Mucosa of descending colon (tissue), 3 donors: ENCODE measurements at regions not wholly inside any gene's neighbourhood (a gene's known extent, or its start where the extent isn't known, plus 50 kb on each side); places are given as distances from the start of the nearest gene placed in this dataset.

ENCODE experiments used
- ATAC-seq: fragments of 200-7000 bp; cut with Tn5 transposase; one replicate; pipeline ENCODE4 v1.9.1; 2020; ENCODE audit warnings: mild to moderate bottlenecking, moderate library complexity
- DNase-seq, 3 donors: peaks; one replicate each; pipeline ENCODE4 v3.0.0-alpha.2; 2020
- H3K36me3 ChIP-seq: fragments of 200-600 bp; one replicate; pipeline ENCODE4 v1.8.0; 2021; ENCODE audit warnings: low read depth, mild to moderate bottlenecking
- H3K4me1 ChIP-seq: fragments of 200-600 bp; one replicate; pipeline ENCODE4 v1.8.0; 2021; ENCODE audit warnings: low read depth, mild to moderate bottlenecking
- H3K4me3 ChIP-seq: fragments of 200-600 bp; one replicate; pipeline ENCODE4 v1.8.0; 2021; ENCODE audit warnings: mild to moderate bottlenecking
- H3K9me3 ChIP-seq: fragments of 200-600 bp; one replicate; pipeline ENCODE4 v1.8.0; 2021; ENCODE audit warnings: mild to moderate bottlenecking
- CTCF ChIP-seq: fragments of 200-600 bp; IDR thresholded peaks from one replicate; pipeline ENCODE4 v1.8.0; 2022; ENCODE audit warnings: antibody characterized with exemption, mild to moderate bottlenecking
- intact Hi-C, 2 donors: fragments of 100-400 bp; cut with DNase I in 1 of 2; cut with micrococcal nuclease in 1 of 2; formaldehyde crosslinking; loops; one replicate each; pipeline versions ENCODE4 v1.11.0 to v1.11.1; 2022; cut with DNase I, micrococcal nuclease
- donor health status: DM: no; HTN: no; CAD: no; lungs with moderate emphysema.
- donor health status: DM: no; HTN: no; CAD: no.
- donor health status: DM: no; HTN: yes; CAD: no.

- no peak for ATAC-seq
- TF ChIP-seq CTCF, result no peak
Observed at GRCh38 chr10:29184205-29185000, 104.5 kb upstream of the LYZL1 start.

DNA sequence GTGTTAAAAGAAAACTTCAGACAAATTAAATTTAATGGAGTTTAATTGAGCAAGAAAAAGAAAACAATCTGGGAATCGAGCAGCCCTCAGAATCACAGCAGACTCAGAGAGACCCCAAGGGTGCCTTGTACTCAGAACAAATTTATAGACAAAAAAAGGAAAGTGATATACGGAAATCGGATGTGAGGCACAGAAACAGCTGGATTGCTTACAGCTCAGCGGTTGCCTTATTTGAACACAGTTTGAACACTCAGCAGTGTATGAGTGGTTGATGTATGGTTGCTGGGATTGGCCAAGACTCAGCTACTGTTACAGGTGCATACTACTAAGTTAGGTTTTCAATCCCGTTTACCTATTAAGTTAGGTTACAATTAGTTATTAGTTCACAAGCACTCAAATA, 103.8 kb upstream of the LYZL1 start:
- Histone ChIP-seq H3K9me3 (no peaks in the 10 kb centered on the region), H3K4me3 (no peak overlapping the region), H3K36me3 (no peaks in the 10 kb centered on the region), H3K4me1 (no peaks in the 10 kb centered on the region)
- intact Hi-C loops, result no loop called here
- DNase-seq (no peak), ATAC-seq (no peak)
- TF ChIP-seq CTCF, result no peak

More at GRCh38 chr10:29184205-29185000, 104.5 kb upstream of the LYZL1 start:
- Histone ChIP-seq H3K36me3 (no peaks in the 10 kb centered on the region), H3K9me3 (no peaks in the 10 kb centered on the region), H3K4me3 (no peak overlapping the region), H3K4me1 (no peaks in the 10 kb centered on the region)
- intact Hi-C loops, result no loop called here
- no peak for DNase-seq

DNA sequence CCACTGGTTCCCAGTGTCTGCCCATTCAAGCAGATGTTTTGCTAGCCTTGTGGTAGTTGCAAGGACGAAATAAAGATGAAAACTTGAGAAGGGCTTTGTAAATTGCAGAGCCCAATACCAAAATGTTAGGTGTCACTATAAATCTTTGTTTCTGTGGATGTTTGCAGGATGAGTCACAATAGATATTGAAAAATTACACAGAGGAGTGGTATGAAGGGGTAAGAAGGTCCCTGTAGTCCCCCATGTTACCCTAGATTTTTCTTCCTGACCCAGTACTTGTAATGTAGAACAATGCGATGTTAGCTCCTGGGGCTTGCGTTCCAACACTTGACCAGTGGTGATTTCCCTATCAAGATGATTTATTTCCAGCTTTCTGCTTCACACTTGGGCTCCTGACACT, 102.6 kb upstream of the LYZL1 start:
- intact Hi-C loops, result no loop called here
- H3K36me3 ChIP-seq, result no peaks in the 10 kb centered on the region
- no peak for ATAC-seq
- no peak overlapping the region for H3K4me3 ChIP-seq
- no peak for DNase-seq
- no peaks in the 10 kb centered on the region for H3K4me1 ChIP-seq
- TF ChIP-seq CTCF, result no peak
- H3K9me3 ChIP-seq, result no peaks in the 10 kb centered on the region

DNA sequence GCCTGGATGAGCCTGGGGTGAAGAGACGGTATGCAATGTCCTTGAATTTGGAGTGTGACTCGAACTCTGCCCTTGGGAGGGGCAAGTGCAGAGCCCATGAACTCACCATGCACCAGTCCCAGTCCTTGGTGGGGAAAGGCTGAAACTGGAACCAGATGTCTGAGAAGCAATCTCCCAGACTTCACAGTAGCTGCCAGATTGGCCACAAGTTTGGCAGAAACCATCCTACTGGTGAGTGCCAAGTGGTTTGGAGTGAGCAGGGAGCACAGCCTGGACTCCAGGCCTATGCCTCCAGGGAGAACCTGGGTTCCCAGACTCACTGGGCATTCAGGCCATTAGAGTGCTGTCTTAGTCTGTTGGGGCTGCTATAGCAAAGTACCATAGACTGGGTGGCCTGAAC, 99.6 kb upstream of the LYZL1 start:
- H3K9me3 ChIP-seq, result no peaks in the 10 kb centered on the region
- no peak overlapping the region for H3K4me3 ChIP-seq
- TF ChIP-seq CTCF, result no peak
- no peaks in the 10 kb centered on the region for H3K4me1 ChIP-seq
- ATAC-seq (no peak), DNase-seq (no peak)
- H3K36me3 ChIP-seq, result no peaks in the 10 kb centered on the region
- intact Hi-C loops, result no loop called here

GRCh38 chr10:29191674-29192073, 97.2 kb upstream of the LYZL1 start:
- TF ChIP-seq CTCF, result no peak
- peak in 1 of 3 donors; percentile 2 for DNase-seq
- Histone ChIP-seq H3K9me3 (no peaks in the 10 kb centered on the region), H3K4me1 (no peaks in the 10 kb centered on the region), H3K36me3 (no peaks in the 10 kb centered on the region), H3K4me3 (no peak overlapping the region)
- no peak for ATAC-seq
- intact Hi-C loops, result no loop called here
